CD4-positive, alpha-beta T cell (primary cell): ENCODE measurements at regions not wholly inside any gene's neighbourhood (a gene's known extent, or its start where the extent isn't known, plus 50 kb on each side); places are given as distances from the start of the nearest gene placed in this dataset.

Experiments
- ATAC-seq: fragments of 200-7000 bp; cut with Tn5 transposase; one replicate; pipeline ENCODE4 v1.10.0; 2022; ENCODE audit warnings: mild to moderate bottlenecking; ENCODE audit not compliant: poor library complexity
- CTCF ChIA-PET: fragments of 350-600 bp; sonication (Branson Sonifier 250); formaldehyde crosslinking; loops from one replicate; lab custom pipeline; 2021; ENCODE audit warnings: antibody characterized with exemption, inconsistent platforms; lab: Charles Lee
- POLR2A ChIA-PET: fragments of 350-600 bp; sonication (Branson Sonifier 250); formaldehyde crosslinking; loops from one replicate; lab custom pipeline; 2021; ENCODE audit warnings: antibody characterized with exemption, inconsistent platforms; lab: Charles Lee
- DNase-seq, 14 experiments: peaks; one replicate each; pipeline ENCODE4 v3.0.0-alpha.2; 2013 to 2020; ENCODE audit warnings: mixed read lengths in 2 of 14
- H3K27ac ChIP-seq, 2 donors: one replicate each; pipeline versions ENCODE4 v1.5.1 to v1.7.0; 2013; ENCODE audit warnings: low read length in 2 of 2, low read depth in 1 of 2, mild to moderate bottlenecking in 1 of 2
- H3K27me3 ChIP-seq, 2 experiments: 1 replicate in 1 of 2; 2 replicates in 1 of 2; pipeline versions ENCODE4 v1.6.1 to v1.7.0; 2013; ENCODE audit warnings: low read length in 2 of 2, control low read depth in 1 of 2, mild to moderate bottlenecking in 1 of 2, moderate library complexity in 1 of 2; ENCODE audit not compliant: insufficient read depth in 2 of 2, control insufficient read depth in 1 of 2
- H3K36me3 ChIP-seq: one replicate; pipeline ENCODE4 v1.6.1; 2013; ENCODE audit warnings: low read length, control low read depth; ENCODE audit not compliant: insufficient read depth
- H3K4me1 ChIP-seq: one replicate; pipeline ENCODE4 v1.6.1; 2013; ENCODE audit warnings: low read length, control low read depth; ENCODE audit not compliant: insufficient read depth
- H3K4me3 ChIP-seq: one replicate; pipeline ENCODE4 v1.5.1; 2013; ENCODE audit warnings: mild to moderate bottlenecking, low read length, moderate library complexity
- H3K9me3 ChIP-seq, 2 experiments: 1 replicate in 1 of 2; 2 replicates in 1 of 2; pipeline versions ENCODE4 v1.6.1 to v1.7.0; 2013; ENCODE audit warnings: low read length in 2 of 2, mild to moderate bottlenecking in 2 of 2, control low read depth in 1 of 2, moderate library complexity in 1 of 2; ENCODE audit not compliant: control insufficient read depth in 1 of 2, insufficient read depth in 1 of 2
- H3K27ac Mint-ChIP-seq: one replicate; pipeline ENCODE4 v1.8.0; 2020; ENCODE audit warnings: mixed read lengths
- H3K27me3 Mint-ChIP-seq: one replicate; pipeline ENCODE4 v1.8.0; 2021; ENCODE audit warnings: mixed read lengths
- H3K36me3 Mint-ChIP-seq: one replicate; pipeline ENCODE4 v1.8.0; 2021; ENCODE audit warnings: low read depth, mixed read lengths
- H3K4me1 Mint-ChIP-seq: one replicate; pipeline ENCODE4 v1.8.0; 2021; ENCODE audit warnings: low read depth, mixed read lengths
- H3K4me3 Mint-ChIP-seq: one replicate; pipeline ENCODE4 v1.8.0; 2020; ENCODE audit warnings: mild to moderate bottlenecking, mixed read lengths
- H3K9me3 Mint-ChIP-seq: one replicate; pipeline ENCODE4 v1.8.0; 2020; ENCODE audit warnings: mixed read lengths
- intact Hi-C, 2 experiments: fragments of 100-400 bp; cut with DNase I in 1 of 2; cut with micrococcal nuclease in 1 of 2; formaldehyde crosslinking; loops; one replicate each; pipeline versions ENCODE4 v1.15.1 to v1.9.0; 2023 to 2025; cut with DNase I, micrococcal nuclease
- TF ChIP-seq, protein P1 (sequence below): fragments of 200-600 bp; IDR thresholded peaks from one replicate; pipeline ENCODE4 v1.8.0; 2022; ENCODE audit warnings: antibody characterized with exemption, mild to moderate bottlenecking

DNA sequence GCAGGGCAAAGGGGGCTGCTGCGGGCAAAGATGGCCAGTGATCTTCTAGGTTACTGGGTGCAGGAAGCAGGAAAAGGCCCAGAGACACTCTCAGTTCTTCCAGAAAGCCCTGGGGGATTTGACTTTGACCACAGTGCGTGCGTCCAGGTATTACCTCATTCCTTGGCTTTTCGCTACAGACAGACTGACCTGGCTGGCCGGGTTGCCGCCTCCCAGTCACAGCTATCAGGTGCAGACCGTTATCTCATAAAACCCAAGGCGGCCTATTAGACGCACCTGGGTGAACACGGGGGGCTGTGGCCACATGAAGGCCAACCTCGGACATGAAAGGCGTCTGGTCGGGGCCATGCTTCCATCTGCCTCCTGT is 80.3 kb downstream of the FOXL3 start:
- peaks cover 20% of the 10 kb centered on the region for H3K4me1 Mint-ChIP-seq

DNA sequence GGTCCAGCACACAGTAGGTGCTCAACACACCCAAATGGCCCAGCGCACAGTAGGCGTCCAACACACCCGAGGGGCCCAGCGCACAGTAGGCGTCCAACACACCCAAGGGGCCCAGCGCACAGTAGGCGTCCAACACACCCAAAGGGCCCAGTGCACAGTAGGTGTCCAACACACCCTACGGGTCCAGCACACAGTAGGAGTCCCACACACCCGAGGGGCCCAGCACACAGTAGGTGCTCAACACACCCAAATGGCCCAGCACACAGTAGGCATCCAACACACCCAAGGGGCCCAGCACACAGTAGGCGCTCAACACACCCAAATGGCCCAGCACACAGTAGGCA is 80.8 kb downstream of the FOXL3 start:
- ChIA-PET CTCF (no interaction called here), POLR2A (interaction anchor here (1.6 kb wide), 1 partner anchor 8 kb away, joined by 3 read pairs; no protein-coding TSS in a partner anchor)
- ATAC-seq (no peak), DNase-seq (peak in 1 of 14 experiments; percentile 4)
- H3K27ac ChIP-seq: no peak overlapping the region
- no peak overlapping the region for H3K27ac Mint-ChIP-seq
- no peaks in the 10 kb centered on the region for H3K36me3 Mint-ChIP-seq
- no peaks in the 10 kb centered on the region for H3K9me3 Mint-ChIP-seq
- H3K27me3 ChIP-seq: no peaks in the 10 kb centered on the region
- peaks cover 0 to 3% of the 10 kb centered on the region in 2 experiments for H3K9me3 ChIP-seq
- TF ChIP-seq, protein P1, sequence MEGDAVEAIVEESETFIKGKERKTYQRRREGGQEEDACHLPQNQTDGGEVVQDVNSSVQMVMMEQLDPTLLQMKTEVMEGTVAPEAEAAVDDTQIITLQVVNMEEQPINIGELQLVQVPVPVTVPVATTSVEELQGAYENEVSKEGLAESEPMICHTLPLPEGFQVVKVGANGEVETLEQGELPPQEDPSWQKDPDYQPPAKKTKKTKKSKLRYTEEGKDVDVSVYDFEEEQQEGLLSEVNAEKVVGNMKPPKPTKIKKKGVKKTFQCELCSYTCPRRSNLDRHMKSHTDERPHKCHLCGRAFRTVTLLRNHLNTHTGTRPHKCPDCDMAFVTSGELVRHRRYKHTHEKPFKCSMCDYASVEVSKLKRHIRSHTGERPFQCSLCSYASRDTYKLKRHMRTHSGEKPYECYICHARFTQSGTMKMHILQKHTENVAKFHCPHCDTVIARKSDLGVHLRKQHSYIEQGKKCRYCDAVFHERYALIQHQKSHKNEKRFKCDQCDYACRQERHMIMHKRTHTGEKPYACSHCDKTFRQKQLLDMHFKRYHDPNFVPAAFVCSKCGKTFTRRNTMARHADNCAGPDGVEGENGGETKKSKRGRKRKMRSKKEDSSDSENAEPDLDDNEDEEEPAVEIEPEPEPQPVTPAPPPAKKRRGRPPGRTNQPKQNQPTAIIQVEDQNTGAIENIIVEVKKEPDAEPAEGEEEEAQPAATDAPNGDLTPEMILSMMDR: no peak
- peaks cover 15% of the 10 kb centered on the region for H3K4me1 Mint-ChIP-seq
- no peaks in the 10 kb centered on the region for H3K27me3 Mint-ChIP-seq
- H3K4me3 ChIP-seq: no peak overlapping the region
- H3K4me1 ChIP-seq: peaks cover 22% of the 10 kb centered on the region
- no peak overlapping the region for H3K4me3 Mint-ChIP-seq
- no peaks in the 10 kb centered on the region for H3K36me3 ChIP-seq
- intact Hi-C loops: no loop called here

More for the DNA sequence above, 80.3 kb downstream of the FOXL3 start:
- ATAC-seq: no peak
- ChIA-PET CTCF (no interaction called here), POLR2A (no interaction called here)
- Histone ChIP-seq H3K9me3 (peaks cover 0 to 3% of the 10 kb centered on the region in 2 experiments), H3K4me1 (peaks cover 27% of the 10 kb centered on the region), H3K36me3 (no peaks in the 10 kb centered on the region), H3K27me3 (no peaks in the 10 kb centered on the region), H3K4me3 (no peak overlapping the region), H3K27ac (no peak overlapping the region)
- H3K27ac Mint-ChIP-seq: no peak overlapping the region
- H3K27me3 Mint-ChIP-seq: no peaks in the 10 kb centered on the region
- TF ChIP-seq, protein P1: no peak
- intact Hi-C loops: no loop called here
- H3K36me3 Mint-ChIP-seq: no peaks in the 10 kb centered on the region
- H3K9me3 Mint-ChIP-seq: no peaks in the 10 kb centered on the region
- no peak for DNase-seq
- no peak overlapping the region for H3K4me3 Mint-ChIP-seq

DNA sequence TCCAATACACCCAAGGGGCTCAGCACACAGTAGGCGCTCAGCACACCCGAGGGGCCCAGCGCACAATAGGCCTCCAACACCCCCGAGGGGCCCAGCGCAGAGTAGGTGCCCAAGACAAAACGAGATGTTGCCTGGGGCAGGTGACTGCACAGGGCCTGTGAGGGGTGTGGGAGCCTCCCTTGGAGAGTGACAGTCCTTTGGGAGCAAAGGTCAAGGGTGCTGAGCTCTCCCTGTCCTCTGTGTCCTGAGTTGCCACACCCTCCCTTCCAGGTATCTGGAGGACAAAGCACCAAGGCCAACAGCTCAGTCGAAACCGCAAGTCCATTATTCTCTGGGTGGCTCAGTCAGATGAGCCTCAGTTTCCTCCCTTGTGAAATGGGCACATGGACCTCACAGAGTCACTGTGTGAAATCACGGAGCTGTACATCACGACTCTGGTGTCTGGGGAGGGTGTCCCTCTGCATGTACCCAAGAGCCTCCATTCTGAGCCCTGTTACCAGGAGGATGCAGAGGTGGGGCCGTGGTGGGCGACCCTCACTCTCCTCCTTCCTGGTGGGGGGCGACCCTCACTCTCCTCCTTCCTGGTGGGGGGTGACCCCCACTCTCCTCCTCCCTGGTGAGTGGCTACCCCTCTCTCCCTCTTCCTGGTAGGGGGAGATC is 81.3 kb downstream of the FOXL3 start:
- DNase-seq (peak in 3 of 14 experiments; percentile 2 to 33 (median 3)), ATAC-seq (no peak)
- TF ChIP-seq, protein P1: no peak
- ChIA-PET POLR2A (interaction anchor here (1.6 kb wide), 1 partner anchor 9 kb away, joined by 3 read pairs; no protein-coding TSS in a partner anchor), CTCF (no interaction called here)
- Histone ChIP-seq H3K9me3 (peaks cover 0 to 3% of the 10 kb centered on the region in 2 experiments), H3K4me3 (no peak overlapping the region), H3K4me1 (peaks cover 17% of the 10 kb centered on the region), H3K27ac (no peak overlapping the region), H3K36me3 (no peaks in the 10 kb centered on the region), H3K27me3 (no peaks in the 10 kb centered on the region)
- H3K27ac Mint-ChIP-seq: no peak overlapping the region
- H3K4me3 Mint-ChIP-seq: no peak overlapping the region
- intact Hi-C loops: no loop called here
- H3K4me1 Mint-ChIP-seq: peaks cover 10% of the 10 kb centered on the region
- H3K36me3 Mint-ChIP-seq: no peaks in the 10 kb centered on the region
- H3K27me3 Mint-ChIP-seq: no peaks in the 10 kb centered on the region
- no peaks in the 10 kb centered on the region for H3K9me3 Mint-ChIP-seq
